Fibroblast of lung (primary cell): ENCODE measurements at regions not wholly inside any gene's neighbourhood (a gene's known extent, or its start where the extent isn't known, plus 50 kb on each side); places are given as distances from the start of the nearest gene placed in this dataset.
A peak's percentile ranks its signal among the peaks of the same experiment; 100 is the strongest.

Experiments
- DNase-seq, 2 donors: peaks; one replicate each; pipeline versions ENCODE4 v3.0.0 to v3.0.0-alpha.2; 2010; ENCODE audit warnings: low read depth in 2 of 2
- H2AFZ ChIP-seq: 2 replicates; pipeline ENCODE4 v1.5.1; 2012; ENCODE audit warnings: low read length, control low read depth, inconsistent platforms
- H3K27ac ChIP-seq: 2 replicates; pipeline ENCODE4 v1.5.1; 2011; ENCODE audit warnings: low read length, control low read depth; ENCODE audit not compliant: insufficient read depth
- H3K27me3 ChIP-seq: 2 replicates; pipeline ENCODE4 v1.5.1; 2011; ENCODE audit warnings: mild to moderate bottlenecking, low read length; ENCODE audit not compliant: control insufficient read depth, insufficient read depth
- H3K36me3 ChIP-seq: 2 replicates; pipeline ENCODE4 v1.5.1; 2011; ENCODE audit warnings: low read length; ENCODE audit not compliant: control insufficient read depth, insufficient read depth
- H3K4me1 ChIP-seq: 2 replicates; pipeline ENCODE4 v1.5.1; 2011; ENCODE audit warnings: low read length; ENCODE audit not compliant: control insufficient read depth, insufficient read depth; ENCODE audit errors: extremely low read depth
- H3K4me2 ChIP-seq: 2 replicates; pipeline ENCODE4 v1.5.1; 2011; ENCODE audit warnings: low read length, control low read depth; ENCODE audit not compliant: insufficient read depth; ENCODE audit errors: extremely low read depth
- H3K4me3 ChIP-seq, 4 experiments: fragments of 200-600 bp in 1 of 4; sonication (generic) in 1 of 4; replicated peaks in 1 of 4; 2 replicates each; pipeline ENCODE4 v1.5.1; 2011 to 2016; ENCODE audit warnings: low read length in 4 of 4, low read depth in 3 of 4, mild to moderate bottlenecking in 3 of 4, control low read depth in 2 of 4, inconsistent platforms in 1 of 4, mixed read lengths in 1 of 4; ENCODE audit not compliant: insufficient read depth in 1 of 4; ENCODE audit errors: control extremely low read depth in 1 of 4
- H3K79me2 ChIP-seq: 2 replicates; pipeline ENCODE4 v1.5.1; 2012; ENCODE audit warnings: mild to moderate bottlenecking, low read length, inconsistent platforms; ENCODE audit not compliant: control insufficient read depth, insufficient read depth
- H3K9ac ChIP-seq: 2 replicates; pipeline ENCODE4 v1.5.1; 2011; ENCODE audit warnings: mild to moderate bottlenecking, low read length, control low read depth; ENCODE audit not compliant: insufficient read depth
- H3K9me3 ChIP-seq: 2 replicates; pipeline ENCODE4 v1.5.1; 2012; ENCODE audit warnings: low read depth, low read length; ENCODE audit not compliant: control insufficient read depth, insufficient read depth
- H4K20me1 ChIP-seq: 2 replicates; pipeline ENCODE4 v1.5.1; 2011; ENCODE audit warnings: low read length; ENCODE audit not compliant: control insufficient read depth, insufficient read depth; ENCODE audit errors: extremely low read depth
- CTCF ChIP-seq, 2 donors: IDR thresholded peaks in 1 of 2; conservative IDR thresholded peaks in 1 of 2; 1 replicate in 1 of 2; 2 replicates in 1 of 2; pipeline ENCODE4 v1.5.1; 2011 to 2012; ENCODE audit warnings: low read length in 2 of 2, control low read depth in 1 of 2, inconsistent platforms in 1 of 2, low read depth in 1 of 2, mild to moderate bottlenecking in 1 of 2
- EZH2 ChIP-seq: IDR thresholded peaks from 2 replicates; pipeline ENCODE4 v1.5.1; 2012; ENCODE audit warnings: low read length, control low read depth, mild to moderate bottlenecking; ENCODE audit errors: missing control alignments

- no peaks in the 10 kb centered on the region for H4K20me1 ChIP-seq
- H2AFZ ChIP-seq, result no peak overlapping the region
- no peaks in the 10 kb centered on the region for H3K9me3 ChIP-seq
- H3K27ac ChIP-seq, result no peak overlapping the region
- H3K36me3 ChIP-seq, result no peaks in the 10 kb centered on the region
- no peaks in the 10 kb centered on the region for H3K27me3 ChIP-seq
- no peak overlapping the region for H3K4me3 ChIP-seq
- H3K4me1 ChIP-seq, result peaks cover 3% of the 10 kb centered on the region
- DNase-seq, result no peak
- H3K9ac ChIP-seq, result no peak overlapping the region
- TF ChIP-seq EZH2 (no peak), CTCF (conservative IDR thresholded peaks at IDR 0.05 in 1 of 2, IDR thresholded peaks at IDR 0.05 in 1 of 2; ENCODE audit: low read depth in 1 of 2, low read length in 2 of 2) (no peak)
- no peaks in the 10 kb centered on the region for H3K79me2 ChIP-seq
- H3K4me2 ChIP-seq, result no peak overlapping the region
These were observed 64.2 kb downstream of the RPL37A start for GRCh38 chr2:216562696-216563435.

- no peak for TF ChIP-seq CTCF (conservative IDR thresholded peaks at IDR 0.05 in 1 of 2, IDR thresholded peaks at IDR 0.05 in 1 of 2; ENCODE audit: low read depth in 1 of 2, low read length in 2 of 2)
- no peak for TF ChIP-seq EZH2
- H4K20me1 ChIP-seq, result no peaks in the 10 kb centered on the region
- no peaks in the 10 kb centered on the region for H3K36me3 ChIP-seq
- no peak overlapping the region for H3K4me3 ChIP-seq
- H3K4me2 ChIP-seq, result no peak overlapping the region
- no peak overlapping the region for H3K27ac ChIP-seq
- H3K79me2 ChIP-seq, result no peaks in the 10 kb centered on the region
- H3K4me1 ChIP-seq, result peaks cover 3% of the 10 kb centered on the region
- no peak overlapping the region for H2AFZ ChIP-seq
- peak in 1 of 2 donors; percentile 72 for DNase-seq
- H3K9ac ChIP-seq, result no peak overlapping the region
- no peaks in the 10 kb centered on the region for H3K9me3 ChIP-seq
- peaks cover 2% of the 10 kb centered on the region for H3K27me3 ChIP-seq
These were observed 65.0 kb downstream of the RPL37A start for GRCh38 chr2:216563646-216564045.

DNA sequence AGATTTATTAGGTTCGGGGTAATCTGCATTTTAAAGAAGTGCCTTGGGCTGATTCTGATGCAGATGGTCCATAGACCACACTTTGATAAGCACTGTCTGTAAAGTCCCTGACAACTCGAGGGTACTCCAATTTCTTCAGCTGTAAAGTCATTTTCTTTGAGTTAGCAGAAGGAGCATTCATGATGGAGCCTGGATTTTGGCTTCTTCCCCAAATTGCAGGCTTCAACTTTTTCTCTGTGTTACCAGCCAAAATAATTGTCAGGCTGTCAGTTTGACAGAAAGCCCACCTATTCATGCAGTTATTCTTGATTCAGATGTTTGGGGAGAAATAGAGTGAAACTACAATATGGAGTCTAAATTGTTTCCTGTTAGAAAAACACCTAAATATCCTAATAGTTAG is 66.0 kb downstream of the RPL37A start:
- H3K36me3 ChIP-seq, result no peaks in the 10 kb centered on the region
- no peak overlapping the region for H3K27ac ChIP-seq
- TF ChIP-seq CTCF (conservative IDR thresholded peaks at IDR 0.05 in 1 of 2, IDR thresholded peaks at IDR 0.05 in 1 of 2; ENCODE audit: low read depth in 1 of 2, low read length in 2 of 2), result no peak
- no peak for TF ChIP-seq EZH2
- H3K79me2 ChIP-seq, result no peaks in the 10 kb centered on the region
- H2AFZ ChIP-seq, result no peak overlapping the region
- H4K20me1 ChIP-seq, result no peaks in the 10 kb centered on the region
- H3K9me3 ChIP-seq, result no peaks in the 10 kb centered on the region
- no peak overlapping the region for H3K4me2 ChIP-seq
- H3K4me3 ChIP-seq, result no peak overlapping the region
- no peak for DNase-seq
- peaks cover 3% of the 10 kb centered on the region for H3K4me1 ChIP-seq
- peaks cover 5% of the 10 kb centered on the region for H3K27me3 ChIP-seq
- H3K9ac ChIP-seq, result no peak overlapping the region
